ENCODE measurements at regions not wholly inside any gene's neighbourhood (a gene's known extent, or its start where the extent isn't known, plus 50 kb on each side); places are given as distances from the start of the nearest gene placed in this dataset.
"Not testable (repeated sequence)": the region's sequence is repeated elsewhere in the genome, so short reads cannot be mapped to it uniquely, and the experiment has no call there.

- ATAC-seq (no peak), DNase-seq (ENCODE audit: low spot score) (no peak)
- intact Hi-C loops (cut with DNase I) = no loop called here
These were observed 51.0 kb upstream of the PRB2 start for GRCh38 chr12:11446372-11446771.

GRCh38 chr12:11457996-11458645 is 62.8 kb upstream of the PRB2 start:
- DNase-seq (ENCODE audit: low spot score) (no peak), ATAC-seq (no peak)
- intact Hi-C loops (cut with DNase I) = no loop called here

- ATAC-seq (no peak), DNase-seq (ENCODE audit: low spot score) (no peak)
- intact Hi-C loops (cut with DNase I) = no loop called here
These were observed 65.1 kb upstream of the PRB2 start for GRCh38 chr12:11460343-11461023.

- intact Hi-C loops (cut with DNase I) = no loop called here
- ATAC-seq = no peak
- no peak for DNase-seq (ENCODE audit: low spot score)
These were observed 66.1 kb upstream of the PRB2 start for GRCh38 chr12:11461433-11461832.

GRCh38 chr12:11477110-11477509 is 81.7 kb upstream of the PRB2 start:
- no peak for DNase-seq (ENCODE audit: low spot score)
- ATAC-seq = no peak
- intact Hi-C loops (cut with DNase I) = no loop called here

- ATAC-seq (no peak), DNase-seq (ENCODE audit: low spot score) (no peak)
- intact Hi-C loops (cut with DNase I) = no loop called here
These were observed 87.6 kb upstream of the PRB2 start for GRCh38 chr12:11482955-11483354.

GRCh38 chr12:11486623-11487444 is 91.5 kb upstream of the PRB2 start:
- ATAC-seq (peak; percentile 80), DNase-seq (ENCODE audit: low spot score) (peak; percentile 81)
- intact Hi-C loops (cut with DNase I) = no loop called here

GRCh38 chr12:11496157-11496851 is 100.9 kb upstream of the PRB2 start:
- DNase-seq (ENCODE audit: low spot score) = no peak
- no peak for ATAC-seq
- intact Hi-C loops (cut with DNase I) = no loop called here

GRCh38 chr12:11497438-11497837 is 102.1 kb upstream of the PRB2 start:
- DNase-seq (ENCODE audit: low spot score) (no peak), ATAC-seq (no peak)
- intact Hi-C loops (cut with DNase I) = no loop called here

- DNase-seq (ENCODE audit: low spot score) (no peak), ATAC-seq (no peak)
- intact Hi-C loops (cut with DNase I) = no loop called here
These were observed 102.6 kb upstream of the PRB2 start for GRCh38 chr12:11497995-11498394.

GRCh38 chr12:11498574-11498973 is 103.2 kb upstream of the PRB2 start:
- ATAC-seq; intact Hi-C loops (cut with DNase I); DNase-seq (ENCODE audit: low spot score): not testable (repeated sequence)

GRCh38 chr12:11499806-11500187 is 104.4 kb upstream of the PRB2 start:
- ATAC-seq = no peak
- intact Hi-C loops (cut with DNase I) = no loop called here

GRCh38 chr12:11500188-11500860 is 105.0 kb upstream of the PRB2 start:
- intact Hi-C loops (cut with DNase I) = no loop called here
- ATAC-seq (peak; percentile 85), DNase-seq (ENCODE audit: low spot score) (peak; percentile 87)

More at GRCh38 chr12:11499806-11500187, 104.4 kb upstream of the PRB2 start:
- DNase-seq (ENCODE audit: low spot score) = no peak

GRCh38 chr12:11500861-11501230 is 105.5 kb upstream of the PRB2 start:
- DNase-seq (ENCODE audit: low spot score) = no peak

GRCh38 chr12:11508699-11509098 is 113.3 kb upstream of the PRB2 start:
- DNase-seq (ENCODE audit: low spot score) (no peak), ATAC-seq (no peak)
- intact Hi-C loops (cut with DNase I) = no loop called here

More at GRCh38 chr12:11500861-11501230, 105.5 kb upstream of the PRB2 start:
- intact Hi-C loops (cut with DNase I) = no loop called here
- no peak for ATAC-seq

GRCh38 chr12:11509326-11509725 is 114.0 kb upstream of the PRB2 start:
- intact Hi-C loops (cut with DNase I) = no loop called here
- DNase-seq (ENCODE audit: low spot score) (no peak), ATAC-seq (no peak)

GRCh38 chr12:11510671-11511070 is 115.3 kb upstream of the PRB2 start:
- DNase-seq (ENCODE audit: low spot score) (no peak), ATAC-seq (no peak)
- intact Hi-C loops (cut with DNase I) = no loop called here

GRCh38 chr12:11513288-11513687 is 117.9 kb upstream of the PRB2 start:
- intact Hi-C loops (cut with DNase I) = no loop called here
- ATAC-seq = no peak
- DNase-seq (ENCODE audit: low spot score) = no peak

- intact Hi-C loops (cut with DNase I) = no loop called here
- no peak for ATAC-seq
- no peak for DNase-seq (ENCODE audit: low spot score)
These were observed 121.7 kb upstream of the PRB2 start for GRCh38 chr12:11517080-11517479.
